ENCODE measurements at regions not wholly inside any gene's neighbourhood (a gene's known extent, or its start where the extent isn't known, plus 50 kb on each side); places are given as distances from the start of the nearest gene placed in this dataset.

- DNase-seq = no peak
Observed at GRCh38 chr12:93106910-93107309, 177.8 kb upstream of the EEA1 start.

GRCh38 chr12:93107514-93108312, 178.6 kb upstream of the EEA1 start:
- DNase-seq = no peak

GRCh38 chr12:93108985-93109384, 179.9 kb upstream of the EEA1 start:
- no peak for DNase-seq

GRCh38 chr12:93109551-93110203, 180.6 kb upstream of the EEA1 start:
- no peak for DNase-seq

- DNase-seq = no peak
Observed at GRCh38 chr12:93111773-93112172, 182.7 kb upstream of the EEA1 start.

- no peak for DNase-seq
Observed at GRCh38 chr12:93113317-93114006, 184.4 kb upstream of the EEA1 start.

- DNase-seq = no peak
Observed at GRCh38 chr12:93115198-93115601, 186.1 kb upstream of the EEA1 start.

GRCh38 chr12:93115646-93116045, 186.6 kb upstream of the EEA1 start:
- no peak for DNase-seq

- no peak for DNase-seq
Observed at GRCh38 chr12:93116632-93117031, 187.5 kb upstream of the EEA1 start.

- DNase-seq = no peak
Observed at GRCh38 chr12:93121729-93122488, 192.8 kb upstream of the EEA1 start.

- DNase-seq = no peak
Observed at GRCh38 chr12:93122569-93123091, 193.5 kb upstream of the EEA1 start.

- DNase-seq = no peak
Observed at GRCh38 chr12:93125126-93125525, 196.0 kb upstream of the EEA1 start.

GRCh38 chr12:93126069-93126474, 197.0 kb upstream of the EEA1 start:
- DNase-seq = no peak

- DNase-seq = no peak
Observed at GRCh38 chr12:93127107-93127560, 198.0 kb upstream of the EEA1 start.

- DNase-seq = peak; percentile 7
Observed at GRCh38 chr12:93127582-93128331, 198.7 kb upstream of the EEA1 start.

- no peak for DNase-seq
Observed at GRCh38 chr12:93128332-93128707, 199.2 kb upstream of the EEA1 start.

GRCh38 chr12:93130366-93131054, 201.4 kb upstream of the EEA1 start:
- DNase-seq = peak; percentile 4

GRCh38 chr12:93133361-93133760, 204.3 kb upstream of the EEA1 start:
- no peak for DNase-seq

- no peak for DNase-seq
Observed at GRCh38 chr12:93134175-93134890, 205.2 kb upstream of the EEA1 start.

GRCh38 chr12:93134893-93135285, 205.8 kb upstream of the EEA1 start:
- no peak for DNase-seq
